ENCODE measurements at regions not wholly inside any gene's neighbourhood (a gene's known extent, or its start where the extent isn't known, plus 50 kb on each side); places are given as distances from the start of the nearest gene placed in this dataset.
A peak's percentile ranks its signal among the peaks of the same experiment; 100 is the strongest.

DNA sequence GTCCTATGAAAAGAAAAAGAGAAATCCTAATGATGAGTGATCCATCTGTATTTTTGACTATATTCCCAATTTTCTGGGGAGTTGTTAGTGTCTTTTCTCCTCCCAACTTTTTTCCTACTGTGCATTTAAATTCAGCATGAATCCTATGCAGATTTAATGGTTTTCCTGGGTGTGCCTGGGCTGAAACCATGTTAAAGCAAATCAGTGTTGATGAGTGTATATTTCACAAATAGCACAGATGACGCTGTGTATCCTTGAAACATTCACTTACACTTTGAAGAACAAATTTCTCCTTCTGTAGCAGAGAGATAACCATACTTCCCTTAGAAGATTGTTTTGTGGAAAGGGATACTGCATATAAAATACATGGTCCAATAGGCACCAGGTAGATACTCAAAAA is 114.3 kb downstream of the TRIB2 start:
- DNase-seq = no peak
- Mint-ChIP-seq H3K9me3 (ENCODE audit: low read depth) (no peaks in the 10 kb centered on the region), H3K4me3 (no peak overlapping the region), H3K4me1 (no peaks in the 10 kb centered on the region), H3K27me3 (peaks cover 9% of the 10 kb centered on the region), H3K27ac (no peak overlapping the region), H3K36me3 (ENCODE audit: low read depth) (no peaks in the 10 kb centered on the region)
- ChIA-PET POLR2A (no interaction called here), CTCF (no interaction called here)
- intact Hi-C loops (cut with DNase I, micrococcal nuclease) = no loop called here
- no peak for ATAC-seq

DNA sequence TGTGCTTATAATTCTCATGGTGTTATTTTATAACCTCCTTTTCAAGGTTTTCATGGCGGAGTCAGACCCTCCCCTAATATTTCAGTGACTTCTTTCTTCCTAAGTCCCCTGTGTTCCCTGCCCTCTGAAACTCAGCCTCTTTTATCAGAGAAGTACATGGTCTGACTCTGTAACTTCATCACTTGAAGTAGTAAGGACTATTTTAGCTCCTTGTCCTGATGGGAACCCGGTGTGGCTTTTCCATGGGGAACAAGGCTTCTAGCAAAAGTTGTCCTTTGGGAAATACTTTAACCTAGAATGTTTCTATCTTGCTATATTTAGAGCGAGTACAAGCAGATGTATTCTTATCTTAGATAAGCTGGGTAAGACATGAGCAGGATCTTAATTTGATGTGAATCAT is 117.5 kb downstream of the TRIB2 start:
- ATAC-seq (no peak), DNase-seq (no peak)
- intact Hi-C loops (cut with DNase I, micrococcal nuclease) = no loop called here
- peaks cover 15% of the 10 kb centered on the region for H3K27me3 Mint-ChIP-seq
- no peak overlapping the region for H3K4me3 Mint-ChIP-seq
- H3K36me3 Mint-ChIP-seq (ENCODE audit: low read depth) = no peaks in the 10 kb centered on the region
- H3K9me3 Mint-ChIP-seq (ENCODE audit: low read depth) = no peaks in the 10 kb centered on the region
- H3K27ac Mint-ChIP-seq = no peak overlapping the region
- ChIA-PET CTCF (interaction anchor here (0.6 kb wide), 1 partner anchor 172 kb away, joined by 4 read pairs; no protein-coding TSS in a partner anchor), POLR2A (no interaction called here)
- H3K4me1 Mint-ChIP-seq = no peaks in the 10 kb centered on the region

- Mint-ChIP-seq H3K9me3 (ENCODE audit: low read depth) (no peaks in the 10 kb centered on the region), H3K4me3 (no peak overlapping the region), H3K27ac (no peak overlapping the region), H3K27me3 (peaks cover 15% of the 10 kb centered on the region), H3K4me1 (no peaks in the 10 kb centered on the region), H3K36me3 (ENCODE audit: low read depth) (no peaks in the 10 kb centered on the region)
- no peak for ATAC-seq
- DNase-seq = no peak
- ChIA-PET CTCF (no interaction called here), POLR2A (no interaction called here)
- intact Hi-C loops (cut with DNase I, micrococcal nuclease) = no loop called here
These were observed 119.0 kb downstream of the TRIB2 start for GRCh38 chr2:12835733-12836132.

DNA sequence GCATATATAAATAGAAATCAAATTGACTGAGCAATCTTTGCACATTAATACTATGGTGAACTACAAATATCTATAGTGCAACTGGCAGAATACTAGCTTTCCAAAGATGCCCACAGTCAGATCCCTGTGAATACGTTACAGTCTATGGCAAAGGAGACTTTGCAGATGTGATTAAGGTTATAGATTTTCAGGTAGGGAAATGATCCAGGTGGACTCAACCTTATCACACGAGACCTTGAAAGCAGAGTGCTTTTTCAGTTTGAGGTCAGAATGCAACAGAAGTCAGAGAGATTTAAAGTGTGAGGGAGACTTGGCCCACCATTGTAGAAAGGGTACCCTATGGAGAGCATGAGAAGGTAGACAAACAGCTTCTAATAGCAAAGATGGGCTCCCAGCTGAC is 122.6 kb downstream of the TRIB2 start:
- CTCF ChIA-PET = no interaction called here
- H3K4me3 Mint-ChIP-seq = no peak overlapping the region
- no peaks in the 10 kb centered on the region for H3K36me3 Mint-ChIP-seq (ENCODE audit: low read depth)
- intact Hi-C loops (cut with DNase I, micrococcal nuclease) = no loop called here
- ATAC-seq (no peak), DNase-seq (no peak)
- no peaks in the 10 kb centered on the region for H3K9me3 Mint-ChIP-seq (ENCODE audit: low read depth)
- peaks cover 21% of the 10 kb centered on the region for H3K27me3 Mint-ChIP-seq
- no peak overlapping the region for H3K27ac Mint-ChIP-seq
- no peaks in the 10 kb centered on the region for H3K4me1 Mint-ChIP-seq
- POLR2A ChIA-PET = no interaction called here

- intact Hi-C loops (cut with DNase I, micrococcal nuclease) = no loop called here
- ChIA-PET CTCF (no interaction called here), POLR2A (no interaction called here)
- DNase-seq (no peak), ATAC-seq (no peak)
- H3K4me3 Mint-ChIP-seq = no peak overlapping the region
- no peak overlapping the region for H3K27ac Mint-ChIP-seq
- H3K4me1 Mint-ChIP-seq = no peaks in the 10 kb centered on the region
- H3K27me3 Mint-ChIP-seq = peaks cover 16% of the 10 kb centered on the region
- no peaks in the 10 kb centered on the region for H3K9me3 Mint-ChIP-seq (ENCODE audit: low read depth)
- H3K36me3 Mint-ChIP-seq (ENCODE audit: low read depth) = no peaks in the 10 kb centered on the region
These were observed 124.3 kb downstream of the TRIB2 start for GRCh38 chr2:12841021-12841420.

DNA sequence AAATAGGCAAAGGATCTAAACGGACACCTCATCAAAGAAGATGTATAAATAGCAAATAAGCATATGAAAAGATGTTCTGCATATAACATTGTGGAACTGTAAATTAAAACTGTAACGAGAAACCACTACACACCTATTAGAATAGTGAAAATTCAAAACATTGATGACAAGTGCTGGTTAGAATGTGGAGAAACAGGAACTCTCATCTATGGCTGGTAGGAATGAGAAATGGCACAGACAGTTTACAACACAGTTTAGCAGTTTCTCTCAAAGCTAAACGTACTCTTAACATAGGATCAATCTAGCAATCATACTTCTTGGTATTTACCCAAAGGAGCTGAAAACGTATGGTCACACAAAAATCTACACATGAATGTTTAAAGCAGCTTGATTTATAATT is 126.2 kb downstream of the TRIB2 start:
- CTCF ChIA-PET = no interaction called here
- H3K27ac Mint-ChIP-seq = no peak overlapping the region
- intact Hi-C loops (cut with DNase I, micrococcal nuclease) = no loop called here
- H3K36me3 Mint-ChIP-seq (ENCODE audit: low read depth) = no peaks in the 10 kb centered on the region
- ATAC-seq (no peak), DNase-seq (no peak)
- POLR2A ChIA-PET = no interaction called here
- H3K4me3 Mint-ChIP-seq = no peak overlapping the region
- H3K4me1 Mint-ChIP-seq = no peaks in the 10 kb centered on the region
- peaks cover 10% of the 10 kb centered on the region for H3K27me3 Mint-ChIP-seq
- no peaks in the 10 kb centered on the region for H3K9me3 Mint-ChIP-seq (ENCODE audit: low read depth)

DNA sequence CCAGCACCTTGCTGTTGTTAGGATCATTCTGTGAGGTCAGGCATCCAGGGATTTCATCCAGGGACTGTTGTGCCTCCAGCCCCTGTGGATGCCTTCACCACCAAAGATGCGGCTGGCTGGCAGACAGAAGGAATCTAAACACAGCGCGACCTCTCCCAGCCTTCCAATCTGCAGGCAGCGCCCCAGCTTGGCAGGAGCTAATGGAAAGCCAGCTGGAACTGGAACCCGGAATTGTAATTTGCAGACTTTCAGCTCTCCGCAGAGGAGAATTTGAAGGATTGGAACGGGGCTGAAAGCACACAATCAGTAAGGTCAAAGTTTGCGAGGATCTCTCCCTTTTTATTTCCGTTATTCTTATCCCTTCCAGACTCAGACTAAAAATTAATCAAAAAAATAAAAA is 127.8 kb downstream of the TRIB2 start:
- intact Hi-C loops (cut with DNase I, micrococcal nuclease) = no loop called here
- DNase-seq (no peak), ATAC-seq (no peak)
- no peaks in the 10 kb centered on the region for H3K4me1 Mint-ChIP-seq
- H3K9me3 Mint-ChIP-seq (ENCODE audit: low read depth) = no peaks in the 10 kb centered on the region
- H3K27me3 Mint-ChIP-seq = peaks cover 10% of the 10 kb centered on the region
- ChIA-PET CTCF (no interaction called here), POLR2A (interaction anchor here (0.7 kb wide), 1 partner anchor 94 kb away, joined by 3 read pairs; no protein-coding TSS in a partner anchor)
- no peak overlapping the region for H3K4me3 Mint-ChIP-seq
- no peak overlapping the region for H3K27ac Mint-ChIP-seq
- no peaks in the 10 kb centered on the region for H3K36me3 Mint-ChIP-seq (ENCODE audit: low read depth)

DNA sequence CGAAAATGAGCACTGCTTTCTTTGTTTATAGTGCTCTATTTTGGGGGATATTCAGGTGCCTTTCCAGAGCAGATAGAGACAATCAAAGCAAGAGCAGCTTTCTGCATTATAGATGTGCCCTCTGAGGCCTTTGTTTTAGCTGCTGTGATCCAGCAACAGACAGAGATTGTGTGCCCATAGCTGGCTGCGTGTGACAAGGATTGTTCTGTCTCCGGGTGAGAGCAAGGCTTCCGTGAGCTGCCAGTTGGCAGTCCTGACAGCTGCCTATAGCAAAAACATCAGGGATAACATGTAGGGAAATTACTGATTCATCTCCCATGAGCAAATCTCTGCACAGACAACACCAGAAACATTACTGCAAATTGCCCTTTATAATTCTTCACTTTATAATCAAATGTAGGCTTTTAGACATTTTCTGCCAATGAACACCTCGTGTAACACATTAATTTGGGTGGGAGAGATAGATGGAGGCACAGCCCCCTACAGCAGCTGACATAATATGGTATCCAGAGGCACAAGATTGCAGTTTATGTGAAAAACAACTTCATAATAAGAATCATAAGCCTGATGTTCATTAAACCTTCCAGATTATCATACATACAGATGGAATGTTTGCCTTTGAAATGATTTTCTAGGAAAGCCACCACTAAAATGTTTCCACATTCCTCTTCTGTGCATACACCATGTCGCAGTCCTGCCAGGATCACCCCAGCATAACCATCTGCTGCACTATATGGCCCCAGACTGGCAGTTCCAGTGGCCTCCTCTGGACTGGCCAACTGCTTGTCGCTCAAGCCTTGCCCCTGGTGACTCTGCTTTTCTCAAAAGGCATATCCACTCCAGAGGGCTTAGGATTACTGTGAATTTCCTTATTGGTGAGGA is 131.2 kb downstream of the TRIB2 start:
- intact Hi-C loops (cut with DNase I, micrococcal nuclease) = no loop called here
- Mint-ChIP-seq H3K9me3 (ENCODE audit: low read depth) (no peaks in the 10 kb centered on the region), H3K4me3 (no peak overlapping the region), H3K36me3 (ENCODE audit: low read depth) (no peaks in the 10 kb centered on the region), H3K27me3 (peaks cover 12% of the 10 kb centered on the region), H3K4me1 (no peaks in the 10 kb centered on the region), H3K27ac (no peak overlapping the region)
- ATAC-seq = no peak
- POLR2A ChIA-PET = no interaction called here
- no peak for DNase-seq
- CTCF ChIA-PET = no interaction called here

GRCh38 chr2:12852135-12852534 is 135.4 kb downstream of the TRIB2 start:
- ChIA-PET CTCF (no interaction called here), POLR2A (no interaction called here)
- H3K9me3 Mint-ChIP-seq (ENCODE audit: low read depth) = no peaks in the 10 kb centered on the region
- ATAC-seq (no peak), DNase-seq (no peak)
- no peak overlapping the region for H3K27ac Mint-ChIP-seq
- H3K36me3 Mint-ChIP-seq (ENCODE audit: low read depth) = no peaks in the 10 kb centered on the region
- H3K4me3 Mint-ChIP-seq = no peak overlapping the region
- H3K27me3 Mint-ChIP-seq = peaks cover 15% of the 10 kb centered on the region
- peaks cover 4% of the 10 kb centered on the region for H3K4me1 Mint-ChIP-seq
- intact Hi-C loops (cut with DNase I, micrococcal nuclease) = no loop called here

GRCh38 chr2:12854001-12854530 is 137.3 kb downstream of the TRIB2 start:
- Mint-ChIP-seq H3K27ac (no peak overlapping the region), H3K4me3 (no peak overlapping the region), H3K9me3 (ENCODE audit: low read depth) (peaks cover under 1% of the 10 kb centered on the region), H3K27me3 (peaks cover 15% of the 10 kb centered on the region), H3K36me3 (ENCODE audit: low read depth) (no peaks in the 10 kb centered on the region), H3K4me1 (peaks cover 4% of the 10 kb centered on the region)
- ChIA-PET CTCF (interaction anchor here (0.7 to 1.2 kb wide), 2 partner anchors 28 to 77 kb away, joined by 3 read pairs; no protein-coding TSS in a partner anchor), POLR2A (no interaction called here)
- no peak for DNase-seq
- intact Hi-C loops (cut with DNase I, micrococcal nuclease) = no loop called here
- ATAC-seq = no peak

GRCh38 chr2:12855508-12855907 is 138.8 kb downstream of the TRIB2 start:
- CTCF ChIA-PET = no interaction called here
- DNase-seq (no peak), ATAC-seq (peak; percentile 37)
- POLR2A ChIA-PET = no interaction called here
- Mint-ChIP-seq H3K36me3 (ENCODE audit: low read depth) (peaks cover 1% of the 10 kb centered on the region), H3K4me1 (peaks cover 6% of the 10 kb centered on the region), H3K4me3 (no peak overlapping the region), H3K27ac (peak overlapping the region; percentile 19), H3K9me3 (ENCODE audit: low read depth) (peaks cover 8% of the 10 kb centered on the region), H3K27me3 (peaks cover 13% of the 10 kb centered on the region)
- intact Hi-C loops (cut with DNase I, micrococcal nuclease) = loop anchor here (5.0 kb wide), 3 partner anchors 133 to 1023 kb away; partner anchors contain the start of gene TRIB2 (in 1 of the 2)

DNA sequence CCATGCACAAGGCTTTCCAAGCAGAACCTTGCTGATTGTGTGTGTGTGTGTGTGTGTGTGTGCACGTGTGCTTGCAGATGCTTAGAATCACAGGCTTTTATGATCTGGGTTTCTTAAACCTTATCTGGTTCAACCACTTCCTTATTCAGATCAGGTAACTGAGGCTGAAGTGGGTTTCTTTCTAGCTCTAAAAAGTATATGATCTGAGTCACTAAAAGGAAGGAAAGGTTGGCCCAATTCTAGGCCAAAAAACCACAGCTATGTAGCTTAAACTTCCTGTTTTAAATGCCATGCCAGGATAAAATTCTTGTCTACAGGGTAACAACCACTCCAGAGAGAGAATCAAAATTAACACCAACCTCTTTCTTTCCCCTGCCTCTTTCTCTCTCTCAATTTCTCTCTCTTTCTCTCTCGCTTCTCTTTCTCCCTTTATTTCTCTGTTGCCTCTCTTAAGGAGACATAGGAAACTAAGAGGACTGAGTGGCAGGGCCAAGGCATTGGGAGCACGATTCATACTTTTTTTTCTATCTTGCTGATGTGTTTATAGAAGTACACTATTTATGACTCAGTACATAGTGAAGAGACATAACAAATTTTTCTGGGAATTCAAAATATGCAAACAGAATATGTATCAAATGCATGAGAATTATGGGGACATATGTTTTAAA is 140.3 kb downstream of the TRIB2 start:
- Mint-ChIP-seq H3K27ac (peak overlapping the region; percentile 7), H3K9me3 (ENCODE audit: low read depth) (peaks cover 9% of the 10 kb centered on the region), H3K4me1 (peaks cover 18% of the 10 kb centered on the region), H3K27me3 (peaks cover 10% of the 10 kb centered on the region), H3K36me3 (ENCODE audit: low read depth) (peaks cover 1% of the 10 kb centered on the region), H3K4me3 (no peak overlapping the region)
- ATAC-seq (peak; percentile 80), DNase-seq (no peak)
- POLR2A ChIA-PET = interaction anchor here (0.6 to 0.7 kb wide), 3 partner anchors 51 to 673 kb away, joined by 3 to 6 read pairs (median 4); no protein-coding TSS in a partner anchor
- intact Hi-C loops (cut with DNase I, micrococcal nuclease) = loop anchor here (5.0 kb wide), 3 partner anchors 135 to 1025 kb away; partner anchors contain the start of gene TRIB2 (in 1 of the 2)
- CTCF ChIA-PET = no interaction called here
